CD4-positive, alpha-beta T cell treated with Interferon alpha-2 for 1 hour (primary cell): ENCODE measurements at regions not wholly inside any gene's neighbourhood (a gene's known extent, or its start where the extent isn't known, plus 50 kb on each side); places are given as distances from the start of the nearest gene placed in this dataset.

Source experiments
- DNase-seq, 2 donors: peaks; one replicate each; pipeline ENCODE4 v3.0.0-alpha.2; 2020 to 2022

DNA sequence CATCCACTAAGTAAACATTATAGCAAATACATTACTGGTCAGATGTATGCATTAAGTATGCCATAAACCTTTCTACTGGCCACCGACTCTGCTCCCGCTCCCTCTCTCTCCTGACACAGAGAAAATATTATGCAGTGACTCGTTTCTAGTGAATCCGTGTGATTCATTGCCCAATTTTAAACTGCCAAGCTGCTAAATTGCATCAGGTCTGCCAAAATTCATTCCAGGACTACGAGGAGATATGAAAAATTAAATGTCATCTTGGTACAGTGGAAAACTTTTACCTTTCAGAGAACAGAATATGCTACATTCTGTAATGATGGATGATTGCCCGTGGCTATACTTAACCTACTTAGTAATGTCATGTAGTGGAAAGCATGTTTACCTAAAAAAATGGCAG, 368.8 kb upstream of the TSHZ3 start:
- no peak for DNase-seq

- no peak for DNase-seq
Measured at GRCh38 chr19:31718898-31719297, 369.7 kb upstream of the TSHZ3 start.

- DNase-seq: no peak
Measured at GRCh38 chr19:31723101-31723500, 373.9 kb upstream of the TSHZ3 start.

- DNase-seq: no peak
Measured at GRCh38 chr19:31725051-31725450, 375.8 kb upstream of the TSHZ3 start.

GRCh38 chr19:31727536-31727935, 378.3 kb upstream of the TSHZ3 start:
- no peak for DNase-seq

DNA sequence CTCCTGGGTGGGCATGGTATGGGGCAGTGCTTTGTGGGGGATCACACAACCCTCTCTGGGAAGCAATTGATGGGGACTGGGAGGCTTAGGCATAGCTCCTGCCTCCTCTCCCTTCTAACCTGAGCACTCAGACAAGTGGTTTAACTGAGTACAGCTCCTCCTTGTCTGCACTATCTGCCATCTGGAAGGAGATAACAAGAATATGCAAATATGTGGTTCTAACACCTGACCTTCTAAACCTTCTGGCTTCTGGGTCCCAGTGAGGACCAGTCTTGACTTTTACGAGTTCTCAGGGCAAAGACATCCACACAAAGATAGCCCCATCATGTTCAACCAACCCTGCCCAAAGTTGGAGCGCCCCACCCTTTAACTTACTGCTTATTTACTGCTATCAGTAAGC, 381.0 kb upstream of the TSHZ3 start:
- no peak for DNase-seq

DNA sequence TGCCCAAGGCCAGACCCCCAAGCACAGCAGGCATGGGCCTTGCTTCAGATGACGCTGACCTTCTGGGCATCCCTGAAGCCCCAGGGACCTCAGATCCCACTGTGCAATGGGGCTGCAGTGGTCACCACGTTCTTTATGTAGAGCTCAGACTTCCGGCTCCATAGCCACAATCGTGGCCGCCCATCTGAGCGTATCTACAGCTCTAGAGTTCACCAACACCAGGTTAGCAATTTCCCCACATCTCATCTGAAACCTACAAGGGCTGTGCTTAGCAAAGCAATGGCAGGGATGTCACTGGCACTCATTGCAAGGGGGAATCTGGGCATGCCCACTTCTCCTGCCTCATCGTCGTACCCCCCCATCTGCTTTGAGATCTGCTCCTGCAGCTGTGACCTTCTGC, 384.4 kb upstream of the TSHZ3 start:
- no peak for DNase-seq

GRCh38 chr19:31742249-31742648, 393.0 kb upstream of the TSHZ3 start:
- no peak for DNase-seq

DNA sequence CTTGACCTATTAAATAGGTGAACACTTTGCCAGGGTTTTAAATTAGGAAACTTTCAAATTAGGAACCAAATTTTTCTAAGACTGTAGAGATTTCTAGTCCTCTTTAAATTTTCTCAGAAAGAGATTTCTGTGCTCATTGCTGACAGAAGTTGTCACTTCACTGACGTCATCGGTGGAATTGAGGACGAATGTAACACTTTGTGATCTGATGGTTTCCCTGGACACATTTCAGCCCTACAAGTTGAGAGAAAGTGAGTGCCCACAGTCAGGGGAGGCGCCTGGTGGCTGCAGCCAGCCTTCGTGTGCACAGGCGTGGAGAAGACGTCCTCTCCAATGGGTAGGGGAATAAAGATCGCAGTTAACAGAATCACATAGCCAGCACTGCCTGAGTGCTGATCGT, 396.5 kb upstream of the TSHZ3 start:
- DNase-seq: no peak

DNA sequence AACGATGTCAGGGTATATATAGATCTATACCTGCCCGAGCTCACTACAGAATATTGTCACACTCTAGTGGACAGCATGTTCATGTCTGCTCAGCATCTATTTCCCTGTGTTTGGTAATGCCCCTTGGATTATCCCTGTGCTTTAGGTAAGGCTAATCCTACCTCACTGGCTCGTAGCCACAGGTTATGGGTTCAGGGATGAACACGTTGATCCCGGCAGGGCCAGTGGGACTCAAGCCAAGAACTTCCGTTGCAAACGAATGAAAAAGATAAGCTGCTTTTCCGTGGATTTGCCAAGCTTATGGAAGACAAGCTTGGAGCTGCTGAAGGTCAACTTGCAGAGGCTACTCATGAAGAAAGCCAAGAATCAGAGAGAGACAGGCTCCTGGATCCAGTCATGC, 400.0 kb upstream of the TSHZ3 start:
- DNase-seq: no peak

DNA sequence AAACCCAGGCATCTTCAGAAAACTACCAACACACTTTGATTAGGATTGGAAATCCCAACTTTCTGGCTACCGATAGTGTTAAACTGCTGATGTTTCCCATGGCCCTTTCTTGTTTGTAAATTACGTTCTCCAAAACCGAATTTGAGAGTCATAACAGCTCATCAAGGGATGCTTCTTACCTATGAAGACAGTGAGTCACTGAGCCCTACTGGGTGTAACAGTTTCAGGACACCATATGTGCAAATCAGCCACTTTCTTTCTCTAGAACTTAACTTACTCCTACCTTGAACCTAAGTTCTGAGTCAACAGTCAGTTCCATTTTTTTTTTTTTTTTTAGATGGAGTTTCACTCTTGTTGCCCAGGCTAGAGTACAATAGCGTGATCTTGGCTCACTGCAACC, 410.1 kb upstream of the TSHZ3 start:
- DNase-seq: no peak

- no peak for DNase-seq
Measured at GRCh38 chr19:31761281-31761913, 412.2 kb upstream of the TSHZ3 start.

- DNase-seq: no peak
Measured at GRCh38 chr19:31770223-31770622, 421.0 kb upstream of the TSHZ3 start.

- no peak for DNase-seq
Measured at GRCh38 chr19:31772915-31773314, 423.7 kb upstream of the TSHZ3 start.

DNA sequence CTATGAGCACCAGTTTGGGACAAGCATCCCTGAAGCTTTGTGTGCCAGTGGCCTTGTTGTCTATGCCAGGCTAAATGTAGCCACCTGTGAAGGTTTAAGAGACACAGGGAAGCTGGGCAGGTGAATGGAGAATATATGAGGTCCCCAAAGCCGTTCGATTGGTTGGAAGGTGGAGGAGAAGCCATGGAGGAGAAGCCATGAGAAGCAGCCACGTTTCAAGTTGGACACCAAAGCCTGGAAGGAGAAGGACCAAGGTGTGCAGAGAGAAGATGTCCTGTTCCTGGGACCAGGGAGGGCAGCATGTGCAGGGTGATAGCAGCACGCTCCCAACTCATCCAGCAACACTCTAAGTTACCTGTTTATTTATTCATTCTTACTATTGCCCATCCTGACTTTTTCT, 432.3 kb upstream of the TSHZ3 start:
- no peak for DNase-seq

DNA sequence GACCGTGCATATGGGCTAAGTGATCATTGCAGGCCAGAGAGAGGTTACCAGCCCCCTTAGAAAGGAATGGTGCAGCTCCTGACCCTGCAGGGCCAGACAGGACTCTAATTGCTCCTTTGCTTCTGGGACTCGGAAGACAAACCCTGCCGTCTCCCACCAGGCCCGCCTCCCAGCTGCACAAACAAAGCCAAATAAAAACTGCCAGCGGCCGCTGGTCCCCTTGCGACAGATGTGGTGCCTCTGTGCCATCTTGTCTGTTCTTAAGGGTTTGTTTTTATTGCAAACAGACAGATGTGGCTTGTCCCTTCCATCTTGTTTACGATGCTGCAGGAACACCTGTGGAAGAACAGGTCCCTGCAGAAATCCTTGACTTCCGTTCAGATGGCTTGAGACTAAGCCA, 434.4 kb upstream of the TSHZ3 start:
- no peak for DNase-seq

- DNase-seq: no peak
Measured at GRCh38 chr19:31784671-31785101, 435.4 kb upstream of the TSHZ3 start.

DNA sequence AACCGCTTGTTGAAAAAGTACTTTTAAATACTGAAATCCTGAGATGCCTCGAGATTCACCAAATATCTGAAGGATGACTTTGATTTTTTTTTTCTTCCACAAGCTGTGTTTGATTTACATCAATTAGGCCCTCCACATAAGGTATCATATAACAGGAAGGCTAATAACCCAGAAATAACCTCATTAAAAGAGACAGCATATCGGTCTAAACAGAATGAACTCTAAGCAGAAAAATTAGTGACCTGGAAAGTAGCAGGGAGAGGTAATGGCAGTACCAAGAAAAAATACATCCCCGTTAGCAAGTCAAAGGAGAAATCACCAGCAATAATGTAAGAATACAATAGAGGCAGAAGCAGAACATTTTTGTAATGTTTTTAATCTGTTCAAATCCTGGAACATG, 452.4 kb upstream of the TSHZ3 start:
- DNase-seq: no peak

- no peak for DNase-seq
Measured at GRCh38 chr19:31803835-31804446, 454.7 kb upstream of the TSHZ3 start.

GRCh38 chr19:31804668-31805067, 455.4 kb upstream of the TSHZ3 start:
- no peak for DNase-seq

DNA sequence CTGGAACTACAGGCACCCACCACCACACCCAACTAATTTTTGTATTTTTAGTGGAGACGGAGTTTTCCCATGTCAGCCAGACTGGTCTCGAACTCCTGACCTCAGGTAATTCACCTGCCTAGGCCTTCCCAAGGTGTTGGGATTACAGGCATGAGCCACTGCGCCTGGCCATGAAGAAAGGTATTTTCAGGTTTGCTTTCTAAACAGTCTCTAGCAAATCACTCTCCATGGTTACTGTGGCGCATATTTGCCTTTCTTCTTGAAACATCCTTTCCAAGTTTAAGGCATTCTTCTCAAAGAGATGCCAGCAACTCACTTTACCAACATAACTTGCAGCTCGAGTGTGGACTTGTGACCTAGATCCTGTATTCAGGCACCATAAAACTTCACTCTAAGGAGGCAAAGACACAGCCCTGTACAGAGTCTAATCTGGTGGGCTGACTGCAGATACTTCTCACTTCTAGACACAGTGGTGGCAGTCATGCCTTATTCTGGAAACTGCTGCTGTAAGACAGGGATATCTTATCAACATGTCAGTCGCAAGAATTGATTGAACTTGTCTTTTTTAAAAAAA, 461.4 kb upstream of the TSHZ3 start:
- no peak for DNase-seq

- no peak for DNase-seq
Measured at GRCh38 chr19:31817971-31818797, 468.9 kb upstream of the TSHZ3 start.

DNA sequence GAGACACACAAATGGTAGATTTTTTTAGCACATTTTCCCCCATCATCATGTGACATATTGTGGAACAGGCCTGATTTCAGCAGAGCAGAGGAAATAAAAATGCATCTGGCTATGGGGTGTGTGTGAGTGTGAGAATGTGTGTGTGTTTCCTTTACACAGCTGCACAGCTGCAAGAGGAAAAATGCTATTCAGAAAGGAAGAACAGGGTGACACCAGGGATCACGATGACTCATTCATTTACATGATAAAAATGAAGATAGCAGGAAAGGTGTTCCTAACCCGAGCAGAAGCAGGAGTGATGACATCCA, 469.5 kb upstream of the TSHZ3 start:
- no peak for DNase-seq

DNA sequence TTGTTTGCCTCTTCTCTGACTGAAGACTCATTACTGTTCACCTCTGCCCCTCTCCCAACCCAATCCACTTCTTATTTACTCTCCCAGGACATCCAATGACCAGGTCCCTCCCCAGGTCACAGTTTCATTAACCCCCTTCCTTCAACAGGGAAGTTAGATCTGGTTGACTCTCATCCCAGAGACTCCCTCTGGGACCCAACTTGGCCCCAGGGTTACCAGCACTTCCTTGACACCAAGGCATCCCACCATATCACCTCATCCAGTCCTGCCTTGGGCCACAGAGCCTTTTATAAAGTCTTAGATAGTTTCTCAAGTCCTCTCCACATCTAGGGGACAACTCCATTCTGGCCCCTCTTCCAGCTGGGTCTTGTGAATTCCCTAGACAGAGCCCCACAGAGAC, 470.6 kb upstream of the TSHZ3 start:
- DNase-seq: no peak
